Upper lobe of left lung (tissue), 4 donors: ENCODE measurements at regions not wholly inside any gene's neighbourhood (a gene's known extent, or its start where the extent isn't known, plus 50 kb on each side); places are given as distances from the start of the nearest gene placed in this dataset.

Source experiments
- CTCF ChIP-seq, 6 experiments: fragments of 450-650 bp in 4 of 6; fragments of 200-600 bp in 2 of 6; sonication (generic) in 2 of 6; IDR thresholded peaks; one replicate each; pipeline ENCODE4 v1.5.1; 2016 to 2019; ENCODE audit warnings: antibody characterized with exemption in 6 of 6
- EP300 ChIP-seq, 4 donors: sonication (generic); formaldehyde crosslinking; IDR thresholded peaks; one replicate each; pipeline ENCODE4 v1.5.1; 2017; ENCODE audit warnings: antibody characterized with exemption in 4 of 4, control low read depth in 2 of 4
- POLR2A ChIP-seq, 4 donors: fragments of 450-650 bp; IDR thresholded peaks; one replicate each; pipeline ENCODE4 v1.5.1; 2016 to 2017; ENCODE audit warnings: antibody characterized with exemption in 4 of 4, mild to moderate bottlenecking in 2 of 4
- POLR2AphosphoS5 ChIP-seq, 2 donors: sonication (generic); formaldehyde crosslinking; IDR thresholded peaks; one replicate each; pipeline ENCODE4 v1.5.1; 2017; ENCODE audit warnings: antibody characterized with exemption in 2 of 2

- TF ChIP-seq POLR2A (IDR thresholded peaks at IDR 0.05) (no peak), CTCF (IDR thresholded peaks at IDR 0.05) (no peak), POLR2AphosphoS5 (IDR thresholded peaks at IDR 0.05) (no peak), EP300 (IDR thresholded peaks at IDR 0.05) (no peak)
Measured at GRCh38 chr11:43546561-43547429, 133.7 kb upstream of the HSD17B12 start.
